Common myeloid progenitor, CD34-positive (primary cell): ENCODE measurements at regions not wholly inside any gene's neighbourhood (a gene's known extent, or its start where the extent isn't known, plus 50 kb on each side); places are given as distances from the start of the nearest gene placed in this dataset.

ENCODE experiments used
- CTCF ChIA-PET: fragments of 350-600 bp; sonication (Branson Sonifier 250); formaldehyde crosslinking; loops from one replicate; lab custom pipeline; 2021; ENCODE audit warnings: antibody characterized with exemption; lab: Charles Lee
- POLR2A ChIA-PET: fragments of 350-600 bp; sonication (Branson Sonifier 250); formaldehyde crosslinking; loops from one replicate; lab custom pipeline; 2021; ENCODE audit warnings: antibody characterized with exemption; lab: Charles Lee
- DNase-seq, 3 donors: peaks; one replicate each; pipeline versions ENCODE4 v3.0.0 to v3.0.0-alpha.2; 2013
- H3K27ac ChIP-seq, 2 experiments: 1 replicate in 1 of 2; 2 replicates in 1 of 2; pipeline ENCODE4 v1.7.0; 2013; ENCODE audit warnings: inconsistent platforms in 2 of 2, low read length in 2 of 2, mild to moderate bottlenecking in 2 of 2, low read depth in 1 of 2, moderate library complexity in 1 of 2; ENCODE audit not compliant: severe bottlenecking in 2 of 2, insufficient read depth in 1 of 2, poor library complexity in 1 of 2
- H3K27me3 ChIP-seq, 5 experiments: replicated peaks in 2 of 5; 1 replicate in 3 of 5; 2 replicates in 2 of 5; pipeline versions ENCODE4 v1.6.1 to v1.7.0; 2013; ENCODE audit warnings: low read length in 4 of 5, mild to moderate bottlenecking in 2 of 5, moderate library complexity in 2 of 5, inconsistent platforms in 1 of 5; ENCODE audit not compliant: insufficient read depth in 5 of 5, control insufficient read depth in 4 of 5
- H3K36me3 ChIP-seq, 4 experiments: 1 replicate in 2 of 4; 2 replicates in 2 of 4; pipeline versions ENCODE4 v1.6.1 to v1.7.0; 2013; ENCODE audit warnings: low read length in 3 of 4, control low read depth in 1 of 4, mild to moderate bottlenecking in 1 of 4; ENCODE audit not compliant: control insufficient read depth in 4 of 4, insufficient read depth in 4 of 4
- H3K4me1 ChIP-seq, 4 experiments: 1 replicate in 3 of 4; 2 replicates in 1 of 4; pipeline versions ENCODE4 v1.6.1 to v1.7.1; 2013; ENCODE audit warnings: low read length in 3 of 4, mild to moderate bottlenecking in 3 of 4, control low read depth in 1 of 4, inconsistent platforms in 1 of 4, moderate library complexity in 1 of 4; ENCODE audit not compliant: control insufficient read depth in 4 of 4, insufficient read depth in 4 of 4; ENCODE audit errors: control extremely low read depth in 1 of 4
- H3K4me3 ChIP-seq, 7 experiments: 1 replicate in 4 of 7; 2 replicates in 3 of 7; pipeline versions ENCODE4 v1.5.1 to v1.7.0; 2013; ENCODE audit warnings: mild to moderate bottlenecking in 7 of 7, low read length in 6 of 7, moderate library complexity in 6 of 7, inconsistent platforms in 2 of 7, low read depth in 2 of 7, control low read depth in 1 of 7; ENCODE audit not compliant: insufficient read depth in 4 of 7, control insufficient read depth in 1 of 7; ENCODE audit errors: extremely low read depth in 1 of 7
- H3K9me3 ChIP-seq, 5 experiments: 1 replicate in 4 of 5; 2 replicates in 1 of 5; pipeline versions ENCODE4 v1.6.1 to v1.7.1; 2013; ENCODE audit warnings: low read length in 4 of 5, mild to moderate bottlenecking in 2 of 5, inconsistent platforms in 1 of 5, low read depth in 1 of 5, moderate library complexity in 1 of 5; ENCODE audit not compliant: control insufficient read depth in 4 of 5, insufficient read depth in 2 of 5; ENCODE audit errors: control extremely low read depth in 1 of 5
- WGBS: methylation state at CpG from one replicate; pipeline ENCODE4 v1.1.5; 2013; ENCODE audit not compliant: insufficient coverage; 5-methylcytosine and 5-hydroxymethylcytosine counted together

DNA sequence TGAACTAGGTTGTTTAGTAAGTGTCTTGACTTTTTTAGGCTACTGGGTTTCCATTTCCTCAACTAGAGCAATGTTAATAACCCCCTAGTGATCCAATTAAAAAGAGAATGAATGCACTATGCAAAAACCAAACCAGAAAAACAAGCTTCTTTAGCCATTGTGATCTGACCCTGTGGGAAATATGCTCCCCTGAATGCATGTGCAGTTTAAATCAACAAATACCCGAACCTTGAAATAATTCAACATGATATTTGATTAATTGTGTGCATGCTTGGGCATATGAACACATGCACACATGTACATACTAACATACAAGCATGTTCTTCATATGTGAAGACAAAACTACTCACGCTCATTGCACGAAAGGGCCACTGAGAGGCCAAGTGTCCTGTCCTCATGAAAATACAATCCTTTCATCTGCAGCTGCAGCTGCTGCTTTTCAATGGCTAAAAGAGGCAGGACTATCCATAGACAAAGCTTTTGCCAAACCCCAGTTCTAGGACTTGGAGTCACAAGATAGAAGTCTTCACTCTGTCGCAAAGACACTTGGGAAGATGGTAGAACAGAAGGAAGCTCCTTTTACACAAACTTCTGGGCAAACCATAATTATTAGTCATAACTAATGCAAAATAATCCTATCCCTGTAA, 207.1 kb upstream of the POU3F2 start:
- H3K4me3 ChIP-seq: no peak overlapping the region
- H3K4me1 ChIP-seq: no peaks in the 10 kb centered on the region
- H3K36me3 ChIP-seq: no peaks in the 10 kb centered on the region
- ChIA-PET POLR2A (no interaction called here), CTCF (no interaction called here)
- 100% methylated on average over 2 of the region's 4 CpGs for WGBS
- no peaks in the 10 kb centered on the region for H3K27me3 ChIP-seq
- DNase-seq: no peak
- no peak overlapping the region for H3K27ac ChIP-seq
- H3K9me3 ChIP-seq: no peaks in the 10 kb centered on the region

DNA sequence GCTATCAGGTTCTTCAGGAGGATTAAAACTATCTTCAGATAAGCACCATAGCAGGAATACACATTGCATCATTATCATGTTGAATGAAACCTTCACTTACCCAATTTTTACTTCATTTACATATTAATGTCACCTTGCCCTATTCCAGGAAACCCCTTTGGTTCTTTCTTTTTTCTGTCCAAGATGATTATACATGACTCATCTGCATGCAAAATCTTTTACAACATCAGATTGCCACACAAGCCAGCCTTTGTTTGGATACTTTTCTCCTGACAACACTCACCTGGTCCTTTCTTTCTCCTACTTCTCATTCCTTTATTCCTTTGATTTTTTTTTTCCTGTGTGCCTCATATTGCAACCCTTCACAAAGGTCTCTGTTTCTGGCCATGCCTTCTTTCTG, 200.5 kb upstream of the POU3F2 start:
- Histone ChIP-seq H3K4me1 (no peaks in the 10 kb centered on the region), H3K36me3 (no peaks in the 10 kb centered on the region), H3K4me3 (no peak overlapping the region), H3K9me3 (no peaks in the 10 kb centered on the region), H3K27ac (no peak overlapping the region), H3K27me3 (peaks cover 0 to 3% (median 0%) of the 10 kb centered on the region in 5 experiments)
- POLR2A ChIA-PET: no interaction called here
- DNase-seq: no peak
- CTCF ChIA-PET: no interaction called here

DNA sequence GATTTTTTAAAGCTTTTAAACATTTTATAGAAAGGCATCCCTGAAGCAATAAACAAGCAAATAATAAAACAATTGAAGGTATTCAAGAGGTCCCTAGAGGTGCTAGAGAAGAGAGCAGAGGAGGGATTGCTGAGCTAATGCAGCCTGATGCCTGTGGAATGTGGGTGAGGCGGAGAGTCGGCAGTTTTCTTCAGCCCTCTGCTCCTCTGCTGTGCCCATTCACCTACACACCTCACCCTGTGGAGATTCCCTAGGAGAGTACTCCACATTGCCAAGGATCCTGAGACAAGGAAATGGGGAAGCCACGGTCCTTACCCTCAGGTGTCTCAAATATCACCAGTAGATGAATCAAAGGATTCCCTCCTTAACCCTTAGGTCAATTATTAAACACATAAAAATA, 199.8 kb upstream of the POU3F2 start:
- no peak for DNase-seq
- Histone ChIP-seq H3K27ac (no peak overlapping the region), H3K4me3 (no peak overlapping the region), H3K9me3 (no peaks in the 10 kb centered on the region), H3K4me1 (no peaks in the 10 kb centered on the region), H3K36me3 (no peaks in the 10 kb centered on the region), H3K27me3 (peaks cover 0 to 3% (median 0%) of the 10 kb centered on the region in 5 experiments)
- CTCF ChIA-PET: no interaction called here
- POLR2A ChIA-PET: no interaction called here
- no CpG with 5 or more reads among the region's 3 CpGs for WGBS

DNA sequence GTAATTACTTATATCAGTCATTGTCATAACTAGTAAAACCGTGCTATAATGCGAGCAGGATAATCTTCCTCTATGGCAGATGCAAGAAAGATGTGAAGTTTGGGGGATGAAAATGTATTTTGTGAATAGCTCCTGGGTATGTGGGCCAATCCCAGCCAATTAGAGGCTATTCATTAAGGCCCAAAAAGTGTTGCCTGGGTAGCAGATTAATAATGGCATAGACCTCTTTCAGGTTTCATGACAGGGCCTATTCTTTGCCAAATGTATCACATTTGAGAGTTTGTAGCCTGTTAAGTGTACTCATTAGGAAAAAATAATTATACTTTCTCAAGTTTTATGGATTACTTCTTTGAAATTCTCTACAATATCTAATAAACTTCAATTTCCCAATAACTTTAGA, 199.2 kb upstream of the POU3F2 start:
- Histone ChIP-seq H3K4me1 (no peaks in the 10 kb centered on the region), H3K27me3 (peaks cover 0 to 3% (median 0%) of the 10 kb centered on the region in 5 experiments), H3K4me3 (no peak overlapping the region), H3K9me3 (no peaks in the 10 kb centered on the region), H3K36me3 (no peaks in the 10 kb centered on the region), H3K27ac (no peak overlapping the region)
- CTCF ChIA-PET: no interaction called here
- WGBS: 93% methylated on average over 2 of the region's 2 CpGs
- POLR2A ChIA-PET: no interaction called here
- DNase-seq: no peak

DNA sequence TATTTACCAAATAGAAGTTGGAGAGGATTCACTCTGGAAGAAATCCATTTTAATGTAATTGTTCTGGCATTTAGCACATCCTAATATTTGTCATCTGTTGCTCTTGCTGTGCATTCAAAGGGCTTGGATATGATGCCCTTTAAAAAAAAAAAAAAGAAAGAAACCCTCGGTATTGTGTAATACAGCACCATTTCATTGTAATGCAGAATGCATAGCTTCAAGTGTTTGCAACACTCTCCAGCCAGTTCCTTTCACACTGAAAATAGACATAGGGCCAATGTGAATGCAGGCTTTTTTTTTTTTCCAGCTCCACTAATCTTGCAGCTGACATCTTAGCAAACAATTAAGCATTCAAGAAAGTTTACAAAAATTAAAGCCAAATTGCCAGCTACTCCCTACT, 197.4 kb upstream of the POU3F2 start:
- CTCF ChIA-PET: interaction anchor here (0.5 kb wide), 1 partner anchor 16 kb away, joined by 3 read pairs; no protein-coding TSS in a partner anchor
- Histone ChIP-seq H3K36me3 (no peaks in the 10 kb centered on the region), H3K27ac (no peak overlapping the region), H3K4me1 (no peaks in the 10 kb centered on the region), H3K27me3 (peaks cover 0 to 3% (median 0%) of the 10 kb centered on the region in 5 experiments), H3K9me3 (no peaks in the 10 kb centered on the region), H3K4me3 (no peak overlapping the region)
- POLR2A ChIA-PET: no interaction called here
- WGBS: no CpG with 5 or more reads among the region's 1 CpG
- no peak for DNase-seq

DNA sequence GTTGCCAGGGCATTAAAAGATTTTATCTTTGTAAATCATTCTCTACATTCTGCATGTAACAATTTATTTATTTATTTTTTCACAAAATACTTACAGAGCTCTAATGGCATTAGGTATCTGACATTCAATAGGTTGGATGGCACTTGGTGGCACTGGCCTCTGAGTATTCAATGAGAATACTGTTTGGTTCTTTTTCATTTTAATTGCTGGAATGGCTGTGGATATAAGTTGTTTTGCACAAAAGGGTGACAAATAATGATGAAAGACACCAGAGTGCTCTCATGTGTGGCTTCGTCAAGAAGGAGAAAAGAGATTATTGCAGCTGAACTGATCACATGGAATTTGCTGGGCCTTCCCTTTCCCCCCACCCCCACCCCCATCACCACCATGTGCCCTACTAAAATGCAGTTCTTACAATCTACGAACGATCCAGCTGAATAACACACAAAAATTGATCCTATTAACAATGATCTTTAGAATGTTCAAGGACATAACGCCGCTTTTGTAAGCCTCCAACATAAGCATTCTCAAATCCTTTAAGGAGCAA, 195.2 kb upstream of the POU3F2 start:
- Histone ChIP-seq H3K4me1 (no peaks in the 10 kb centered on the region), H3K9me3 (no peaks in the 10 kb centered on the region), H3K4me3 (no peak overlapping the region), H3K27ac (no peak overlapping the region), H3K36me3 (no peaks in the 10 kb centered on the region), H3K27me3 (peaks cover 0 to 3% (median 0%) of the 10 kb centered on the region in 5 experiments)
- CTCF ChIA-PET: no interaction called here
- POLR2A ChIA-PET: no interaction called here
- 100% methylated on average over 4 of the region's 5 CpGs for WGBS
- DNase-seq: no peak

DNA sequence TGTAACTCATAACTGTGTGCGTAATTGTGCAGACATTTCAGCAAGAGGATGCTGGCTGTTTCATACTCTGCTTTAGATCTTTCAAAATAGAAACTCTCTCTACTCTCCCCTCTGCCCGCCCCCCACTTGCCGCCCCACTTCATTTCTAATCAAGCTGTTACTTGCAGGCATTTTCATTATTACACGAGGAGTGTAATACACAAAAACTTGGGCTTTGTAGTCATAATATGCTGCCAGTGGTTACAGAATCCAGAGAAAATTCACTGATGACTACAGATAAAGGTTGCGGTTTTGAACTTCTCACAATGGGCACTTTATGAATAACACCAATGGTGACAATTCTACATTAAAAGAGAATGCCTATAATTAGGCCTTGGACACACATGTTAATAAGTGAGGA, 194.0 kb upstream of the POU3F2 start:
- WGBS: 91% methylated on average over 5 of the region's 5 CpGs
- H3K27ac ChIP-seq: no peak overlapping the region
- CTCF ChIA-PET: no interaction called here
- H3K9me3 ChIP-seq: no peaks in the 10 kb centered on the region
- no peaks in the 10 kb centered on the region for H3K36me3 ChIP-seq
- H3K4me1 ChIP-seq: no peaks in the 10 kb centered on the region
- H3K27me3 ChIP-seq: peaks cover 0 to 3% (median 0%) of the 10 kb centered on the region in 5 experiments
- DNase-seq: no peak
- H3K4me3 ChIP-seq: no peak overlapping the region
- POLR2A ChIA-PET: no interaction called here
